ENCODE measurements at regions not wholly inside any gene's neighbourhood (a gene's known extent, or its start where the extent isn't known, plus 50 kb on each side); places are given as distances from the start of the nearest gene placed in this dataset.

DNA sequence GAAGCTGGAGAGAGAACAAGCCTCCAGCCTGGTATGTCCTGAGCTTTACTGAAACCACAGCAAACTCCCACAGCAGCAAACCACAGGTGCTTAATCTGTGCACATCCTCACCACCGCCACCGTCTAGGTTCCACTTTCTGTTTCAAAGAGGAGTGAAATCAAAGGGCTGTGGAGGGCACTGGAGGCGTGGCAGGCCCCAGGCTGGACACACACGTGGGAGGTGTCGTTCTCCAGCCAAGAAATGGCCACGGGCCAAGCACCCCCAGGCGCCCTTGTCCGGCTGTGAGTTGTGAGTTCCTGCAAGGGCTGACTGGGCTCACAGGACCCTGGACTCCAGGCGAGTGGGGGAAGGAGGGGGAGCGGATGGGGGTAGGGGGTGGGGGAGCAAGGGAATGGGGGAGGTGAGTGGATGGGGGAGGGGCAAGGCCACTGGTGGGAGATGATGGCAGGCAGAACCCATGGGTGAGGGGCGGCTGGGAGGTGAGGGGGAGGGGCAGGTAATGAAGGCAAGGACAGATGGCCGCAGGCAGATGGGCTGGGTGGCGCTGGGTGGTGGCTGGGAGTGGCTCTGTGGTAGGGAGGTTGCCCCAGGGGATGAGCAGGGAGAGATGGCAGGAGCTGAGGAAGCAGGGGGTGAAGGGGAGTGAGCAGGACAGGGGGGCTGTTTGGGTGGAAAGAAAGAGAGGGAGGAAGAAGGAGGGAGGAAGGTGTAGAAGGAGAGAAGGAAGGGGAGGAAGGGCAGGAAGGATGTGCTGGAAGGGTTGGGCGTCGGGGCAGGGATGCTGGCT lies 86.7 kb downstream of the NCOR2 start:
- peak overlapping the region; percentile 7 for H3K4me3 Mint-ChIP-seq
- CTCF ChIA-PET: no interaction called here
- H3K36me3 Mint-ChIP-seq (ENCODE audit: low read depth): peaks cover 68% of the 10 kb centered on the region
- intact Hi-C loops (cut with micrococcal nuclease): no loop called here
- DNase-seq (no peak), ATAC-seq (ENCODE audit: low read depth) (peak; percentile 38)
- TF ChIP-seq, protein P1, sequence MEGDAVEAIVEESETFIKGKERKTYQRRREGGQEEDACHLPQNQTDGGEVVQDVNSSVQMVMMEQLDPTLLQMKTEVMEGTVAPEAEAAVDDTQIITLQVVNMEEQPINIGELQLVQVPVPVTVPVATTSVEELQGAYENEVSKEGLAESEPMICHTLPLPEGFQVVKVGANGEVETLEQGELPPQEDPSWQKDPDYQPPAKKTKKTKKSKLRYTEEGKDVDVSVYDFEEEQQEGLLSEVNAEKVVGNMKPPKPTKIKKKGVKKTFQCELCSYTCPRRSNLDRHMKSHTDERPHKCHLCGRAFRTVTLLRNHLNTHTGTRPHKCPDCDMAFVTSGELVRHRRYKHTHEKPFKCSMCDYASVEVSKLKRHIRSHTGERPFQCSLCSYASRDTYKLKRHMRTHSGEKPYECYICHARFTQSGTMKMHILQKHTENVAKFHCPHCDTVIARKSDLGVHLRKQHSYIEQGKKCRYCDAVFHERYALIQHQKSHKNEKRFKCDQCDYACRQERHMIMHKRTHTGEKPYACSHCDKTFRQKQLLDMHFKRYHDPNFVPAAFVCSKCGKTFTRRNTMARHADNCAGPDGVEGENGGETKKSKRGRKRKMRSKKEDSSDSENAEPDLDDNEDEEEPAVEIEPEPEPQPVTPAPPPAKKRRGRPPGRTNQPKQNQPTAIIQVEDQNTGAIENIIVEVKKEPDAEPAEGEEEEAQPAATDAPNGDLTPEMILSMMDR (IDR thresholded peaks at IDR 0.05): no peak
- H3K9me3 Mint-ChIP-seq: peaks cover 5% of the 10 kb centered on the region
- POLR2A ChIA-PET: interaction anchor here (0.7 to 1.3 kb wide), 4 partner anchors 13 to 447 kb away, joined by 4 to 5 read pairs (median 5); no protein-coding TSS in a partner anchor
- peaks cover 67% of the 10 kb centered on the region for H3K4me1 Mint-ChIP-seq
- H3K27me3 Mint-ChIP-seq: no peaks in the 10 kb centered on the region
- H3K27ac Mint-ChIP-seq: no peak overlapping the region

DNA sequence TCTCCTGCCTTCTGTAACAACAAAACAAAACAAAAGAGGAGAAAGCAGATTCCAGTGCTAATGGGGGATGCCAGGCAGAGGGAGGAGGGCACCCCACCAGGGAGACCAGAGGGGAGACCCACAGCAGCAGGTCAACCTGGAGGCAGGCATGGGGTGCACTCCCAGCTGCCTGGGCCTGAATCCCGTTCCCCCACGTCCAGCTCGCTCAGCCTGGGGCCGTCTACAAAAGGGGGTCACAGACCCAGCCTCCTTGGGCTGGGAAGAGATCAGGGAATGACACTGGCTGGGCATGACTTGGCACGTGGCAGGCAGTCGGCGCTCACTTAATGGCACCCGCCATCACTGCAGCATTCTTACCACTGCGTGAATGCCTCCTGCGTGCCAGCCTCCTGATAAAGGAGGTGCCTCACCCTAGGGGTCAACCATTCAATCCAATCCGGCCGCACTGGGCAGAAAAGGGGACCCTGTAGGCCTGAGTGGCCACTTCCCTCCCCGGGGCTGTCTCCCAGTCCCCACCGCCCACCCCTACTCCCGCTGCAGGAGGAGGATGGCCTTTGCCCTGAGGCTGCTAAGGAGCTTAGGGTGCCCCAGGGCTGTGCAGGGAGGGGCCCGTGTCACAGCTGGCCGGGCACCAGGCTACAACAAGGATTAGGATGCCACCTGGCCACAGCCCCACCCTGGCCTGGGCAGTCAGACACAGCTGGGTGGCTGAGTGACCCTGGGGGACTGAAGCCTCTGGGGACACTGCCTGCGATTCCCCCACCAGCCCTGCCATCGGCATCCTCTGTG lies 87.5 kb downstream of the NCOR2 start:
- no peak for DNase-seq
- ATAC-seq (ENCODE audit: low read depth): no peak
- intact Hi-C loops (cut with micrococcal nuclease): no loop called here
- no peaks in the 10 kb centered on the region for H3K27me3 Mint-ChIP-seq
- H3K36me3 Mint-ChIP-seq (ENCODE audit: low read depth): peaks cover 67% of the 10 kb centered on the region
- peaks cover 5% of the 10 kb centered on the region for H3K9me3 Mint-ChIP-seq
- POLR2A ChIA-PET: interaction anchor here (0.7 to 1.3 kb wide), 4 partner anchors 8 to 23 kb away, joined by 4 to 5 read pairs (median 4); no protein-coding TSS in a partner anchor
- H3K4me1 Mint-ChIP-seq: peaks cover 64% of the 10 kb centered on the region
- peak overlapping the region; percentile 42 for H3K27ac Mint-ChIP-seq
- TF ChIP-seq, protein P1 (IDR thresholded peaks at IDR 0.05): no peak
- peak overlapping the region; percentile 7 for H3K4me3 Mint-ChIP-seq
- CTCF ChIA-PET: no interaction called here

DNA sequence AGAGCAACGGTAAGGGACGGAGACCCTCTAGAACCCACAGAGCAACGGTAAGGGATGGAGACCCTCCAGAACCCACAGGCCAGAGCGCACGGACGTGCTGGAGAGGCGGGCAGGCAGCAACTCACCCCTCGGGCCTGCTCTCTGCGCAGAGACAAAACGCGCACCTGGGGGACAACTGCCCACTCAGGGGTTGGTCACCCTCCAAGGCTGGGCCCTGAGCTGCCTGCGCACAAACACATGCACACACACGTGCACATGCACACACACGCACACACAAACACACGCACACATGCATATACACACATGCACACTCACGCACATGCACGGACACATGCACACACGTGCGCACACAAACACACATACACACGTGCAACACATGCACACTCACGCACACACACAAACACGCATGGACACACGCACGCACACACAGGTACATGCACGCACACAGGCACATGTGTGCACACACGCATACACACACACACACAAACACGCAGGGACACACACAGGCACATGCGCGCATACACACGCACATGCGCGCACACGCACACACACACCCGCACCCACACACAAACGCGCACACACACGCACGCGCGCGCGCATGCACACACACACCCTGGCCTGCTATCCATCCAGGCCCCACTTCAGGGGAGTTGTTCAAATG lies 88.3 kb downstream of the NCOR2 start:
- CTCF ChIA-PET: no interaction called here
- no peak overlapping the region for H3K4me3 Mint-ChIP-seq
- H3K4me1 Mint-ChIP-seq: peaks cover 58% of the 10 kb centered on the region
- peak overlapping the region; percentile 42 for H3K27ac Mint-ChIP-seq
- H3K9me3 Mint-ChIP-seq: peaks cover 5% of the 10 kb centered on the region
- no peak for DNase-seq
- TF ChIP-seq, protein P1 (IDR thresholded peaks at IDR 0.05): no peak
- POLR2A ChIA-PET: interaction anchor here (0.7 to 1.3 kb wide), 3 partner anchors 9 to 22 kb away, joined by 4 to 5 read pairs (median 4); no protein-coding TSS in a partner anchor
- H3K36me3 Mint-ChIP-seq (ENCODE audit: low read depth): peaks cover 66% of the 10 kb centered on the region
- no peak for ATAC-seq (ENCODE audit: low read depth)
- intact Hi-C loops (cut with micrococcal nuclease): no loop called here
- no peaks in the 10 kb centered on the region for H3K27me3 Mint-ChIP-seq

DNA sequence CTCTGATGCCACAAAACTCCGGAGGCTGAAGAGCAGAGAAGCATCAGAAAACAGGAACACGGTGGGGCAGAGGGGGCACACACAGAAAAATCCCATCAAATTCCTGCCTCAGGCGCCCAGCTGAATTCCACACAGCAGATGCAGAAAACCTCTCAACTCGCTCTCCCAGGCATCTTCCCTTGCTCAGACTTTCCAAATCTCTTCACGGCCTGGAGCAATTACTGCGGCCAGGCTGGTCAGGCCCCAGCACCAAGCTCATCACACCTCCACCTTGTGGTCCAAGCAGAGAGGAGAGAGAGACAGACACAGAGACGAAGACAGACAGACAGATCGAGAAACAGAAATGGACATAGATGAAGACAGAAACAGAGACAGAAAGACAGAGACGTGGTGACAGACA lies 89.0 kb downstream of the NCOR2 start:
- peaks cover 67% of the 10 kb centered on the region for H3K36me3 Mint-ChIP-seq (ENCODE audit: low read depth)
- no peaks in the 10 kb centered on the region for H3K27me3 Mint-ChIP-seq
- CTCF ChIA-PET: interaction anchor here (1.4 kb wide), 1 partner anchor 23 kb away, joined by 3 read pairs; no protein-coding TSS in a partner anchor
- DNase-seq (no peak), ATAC-seq (ENCODE audit: low read depth) (no peak)
- POLR2A ChIA-PET: interaction anchor here (0.6 to 1.6 kb wide), 5 partner anchors 12 to 423 kb away, joined by 3 to 8 read pairs (median 4); no protein-coding TSS in a partner anchor
- H3K27ac Mint-ChIP-seq: peak overlapping the region; percentile 69
- peaks cover 57% of the 10 kb centered on the region for H3K4me1 Mint-ChIP-seq
- TF ChIP-seq, protein P1 (IDR thresholded peaks at IDR 0.05): no peak
- H3K9me3 Mint-ChIP-seq: peaks cover 10% of the 10 kb centered on the region
- peak overlapping the region; percentile 36 for H3K4me3 Mint-ChIP-seq
- intact Hi-C loops (cut with micrococcal nuclease): no loop called here

All from activated B cell treated with CpG ODN at 0.5 μM for 24 hours (primary cell).